SU-DHL-6 (cell line): ENCODE measurements at regions not wholly inside any gene's neighbourhood (a gene's known extent, or its start where the extent isn't known, plus 50 kb on each side); places are given as distances from the start of the nearest gene placed in this dataset.

Source experiments
- CTCF ChIP-seq: fragments of 200-600 bp; sonication (generic); IDR thresholded peaks from one replicate; pipeline ENCODE4 v1.5.1; 2017; ENCODE audit warnings: antibody characterized with exemption, mild to moderate bottlenecking, low read length, moderate library complexity; ENCODE audit not compliant: insufficient read depth, poor library complexity, severe bottlenecking
- EZH2phosphoT487 ChIP-seq: fragments of 200-600 bp; sonication (generic), shearing (Covaris generic); conservative IDR thresholded peaks from 2 replicates; pipeline ENCODE4 v1.6.1; 2018; ENCODE audit warnings: mild to moderate bottlenecking, antibody characterized with exemption, low read length, moderate library complexity, mixed read lengths

DNA sequence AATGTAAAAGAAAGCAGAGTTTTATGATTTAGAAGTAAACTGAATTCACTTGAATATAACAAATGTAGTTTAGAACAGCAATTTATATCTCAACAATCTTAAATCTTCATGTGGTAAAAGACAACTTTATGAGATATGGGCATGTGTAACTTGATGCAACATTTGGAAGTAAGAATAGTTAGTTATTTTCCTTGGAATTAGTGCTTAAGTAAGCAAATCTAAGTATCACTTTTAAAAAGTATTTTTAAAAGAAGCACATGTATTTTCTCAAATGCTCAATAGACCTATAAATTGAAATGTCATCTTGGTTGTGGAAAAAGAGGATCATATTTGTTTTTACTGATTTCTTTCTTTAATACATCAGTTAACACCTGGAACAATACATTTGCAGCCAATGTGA is 340.3 kb upstream of the CDH6 start:
- TF ChIP-seq CTCF: no peak
- no peak for TF ChIP-seq EZH2phosphoT487
